ENCODE measurements at regions not wholly inside any gene's neighbourhood (a gene's known extent, or its start where the extent isn't known, plus 50 kb on each side); places are given as distances from the start of the nearest gene placed in this dataset.
A peak's percentile ranks its signal among the peaks of the same experiment; 100 is the strongest.

- no peak for DNase-seq (ENCODE audit: low read depth in 2 of 3, low spot score in 2 of 3)
These were observed 81.3 kb upstream of the TRPC5 start for GRCh38 chrX:112163906-112164305.

- DNase-seq (ENCODE audit: low read depth in 2 of 3, low spot score in 2 of 3), result no peak
These were observed 65.8 kb upstream of the TRPC5 start for GRCh38 chrX:112148397-112148796.

GRCh38 chrX:112147206-112147605 lies 64.6 kb upstream of the TRPC5 start:
- peak in 1 of 3 donors; percentile 1 for DNase-seq (ENCODE audit: low read depth in 2 of 3, low spot score in 2 of 3)

- DNase-seq (ENCODE audit: low read depth in 2 of 3, low spot score in 2 of 3), result peak in 1 of 3 donors; percentile 35
These were observed 54.7 kb upstream of the TRPC5 start for GRCh38 chrX:112137276-112137675.
